Sigmoid colon (tissue), 6 donors: ENCODE measurements at regions not wholly inside any gene's neighbourhood (a gene's known extent, or its start where the extent isn't known, plus 50 kb on each side); places are given as distances from the start of the nearest gene placed in this dataset.

Source experiments
- DNase-seq: peaks from one replicate; pipeline ENCODE4 v3.0.0-alpha.2; 2019
- H3K27ac ChIP-seq, 4 donors: fragments of 200-600 bp; sonication (generic); one replicate each; pipeline ENCODE4 v1.5.1; 2016 to 2019; ENCODE audit warnings: mild to moderate bottlenecking in 1 of 4
- H3K27me3 ChIP-seq, 3 donors: fragments of 200-600 bp; sonication (generic); one replicate each; pipeline ENCODE4 v1.5.1; 2019; ENCODE audit warnings: mild to moderate bottlenecking in 1 of 3
- H3K36me3 ChIP-seq, 4 donors: fragments of 200-600 bp; sonication (generic); one replicate each; pipeline ENCODE4 v1.5.1; 2016 to 2019
- H3K4me1 ChIP-seq, 4 donors: fragments of 200-600 bp; sonication (generic); one replicate each; pipeline ENCODE4 v1.5.1; 2017 to 2019
- H3K4me3 ChIP-seq, 4 donors: fragments of 200-600 bp; sonication (generic); one replicate each; pipeline ENCODE4 v1.5.1; 2017 to 2019; ENCODE audit warnings: mild to moderate bottlenecking in 2 of 4, moderate library complexity in 1 of 4
- H3K9me3 ChIP-seq, 4 donors: fragments of 200-600 bp in 3 of 4; sonication (generic) in 3 of 4; one replicate each; pipeline versions ENCODE4 v1.5.1 to v1.6.1; 2013 to 2019
- EP300 ChIP-seq, 4 donors: sonication (generic); formaldehyde crosslinking; IDR thresholded peaks; one replicate each; pipeline ENCODE4 v1.6.1; 2017; ENCODE audit warnings: antibody characterized with exemption in 4 of 4
- POLR2A ChIP-seq, 2 donors: fragments of 450-650 bp; IDR thresholded peaks; one replicate each; pipeline ENCODE4 v1.6.1; 2016; ENCODE audit warnings: antibody characterized with exemption in 2 of 2, mild to moderate bottlenecking in 2 of 2, moderate library complexity in 2 of 2
- POLR2AphosphoS5 ChIP-seq, 4 donors: sonication (generic); formaldehyde crosslinking; IDR thresholded peaks; one replicate each; pipeline ENCODE4 v1.6.1; 2017; ENCODE audit warnings: antibody characterized with exemption in 4 of 4
- WGBS, 2 donors: extraction: QIAGEN DNeasy Blood & Tissue Kit; methylation state at CpG; one replicate each; pipeline ENCODE4 v1.1.7; 2013; 5-methylcytosine and 5-hydroxymethylcytosine counted together
- intact Hi-C: fragments of 100-400 bp; cut with DNase I; formaldehyde crosslinking; loops from one replicate; pipeline ENCODE4 v1.15.1; 2023
- TF ChIP-seq, protein P1 (sequence below), 4 experiments: fragments of 450-650 bp in 3 of 4; fragments of 200-600 bp in 1 of 4; IDR thresholded peaks; one replicate each; pipeline ENCODE4 v1.5.1; 2016 to 2019; ENCODE audit warnings: antibody characterized with exemption in 4 of 4, mild to moderate bottlenecking in 3 of 4, moderate library complexity in 2 of 4
- donor health status: healthy with polysubstance abuse.
- donor health status: healthy.

DNA sequence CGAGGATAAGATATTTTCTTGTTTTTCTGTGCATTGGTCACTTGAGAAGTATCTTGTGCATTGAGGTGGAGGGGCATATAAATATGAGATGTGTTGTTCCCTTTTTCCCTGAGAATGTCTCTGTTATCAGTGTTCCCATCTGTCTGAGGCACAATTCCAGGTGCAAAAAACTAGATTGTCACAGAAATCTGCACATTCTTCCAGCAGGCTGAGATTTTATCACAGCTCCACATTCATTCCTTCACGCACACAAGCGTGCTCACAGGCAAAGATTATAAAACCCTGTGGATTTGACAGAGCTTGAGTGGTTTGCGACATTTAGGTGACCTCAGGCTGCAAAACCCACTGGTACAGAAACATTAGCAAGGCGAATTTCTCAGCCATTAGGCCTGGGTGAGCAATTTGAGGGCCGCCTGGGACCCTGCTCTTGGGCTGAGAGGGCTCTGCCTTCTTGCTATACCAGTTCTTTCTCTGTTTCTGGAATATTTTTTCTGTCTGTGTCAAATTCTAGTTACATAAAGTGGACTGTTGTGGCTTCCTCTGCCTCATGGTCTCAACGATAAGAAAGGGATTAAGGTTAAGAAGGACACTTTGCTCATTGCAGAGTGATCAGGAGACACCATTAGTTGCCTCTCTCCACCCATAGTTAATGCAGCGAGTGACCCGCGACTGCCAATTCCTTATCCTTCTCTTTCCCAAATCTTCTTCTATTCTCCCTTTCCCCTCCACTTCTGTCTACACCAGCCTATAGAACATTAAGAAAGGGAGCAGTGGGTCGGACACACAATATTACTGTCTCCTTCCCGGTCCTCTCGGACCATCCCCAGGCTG, 86.7 kb upstream of the C1QTNF7 start:
- no peaks in the 10 kb centered on the region for H3K36me3 ChIP-seq
- H3K27ac ChIP-seq, result peak overlapping the region; percentile 1 to 72 (median 60)
- TF ChIP-seq EP300 (IDR thresholded peaks at IDR 0.05), result no peak
- no peak for TF ChIP-seq POLR2A (IDR thresholded peaks at IDR 0.05)
- no peak for TF ChIP-seq POLR2AphosphoS5 (IDR thresholded peaks at IDR 0.05)
- TF ChIP-seq, protein P1, sequence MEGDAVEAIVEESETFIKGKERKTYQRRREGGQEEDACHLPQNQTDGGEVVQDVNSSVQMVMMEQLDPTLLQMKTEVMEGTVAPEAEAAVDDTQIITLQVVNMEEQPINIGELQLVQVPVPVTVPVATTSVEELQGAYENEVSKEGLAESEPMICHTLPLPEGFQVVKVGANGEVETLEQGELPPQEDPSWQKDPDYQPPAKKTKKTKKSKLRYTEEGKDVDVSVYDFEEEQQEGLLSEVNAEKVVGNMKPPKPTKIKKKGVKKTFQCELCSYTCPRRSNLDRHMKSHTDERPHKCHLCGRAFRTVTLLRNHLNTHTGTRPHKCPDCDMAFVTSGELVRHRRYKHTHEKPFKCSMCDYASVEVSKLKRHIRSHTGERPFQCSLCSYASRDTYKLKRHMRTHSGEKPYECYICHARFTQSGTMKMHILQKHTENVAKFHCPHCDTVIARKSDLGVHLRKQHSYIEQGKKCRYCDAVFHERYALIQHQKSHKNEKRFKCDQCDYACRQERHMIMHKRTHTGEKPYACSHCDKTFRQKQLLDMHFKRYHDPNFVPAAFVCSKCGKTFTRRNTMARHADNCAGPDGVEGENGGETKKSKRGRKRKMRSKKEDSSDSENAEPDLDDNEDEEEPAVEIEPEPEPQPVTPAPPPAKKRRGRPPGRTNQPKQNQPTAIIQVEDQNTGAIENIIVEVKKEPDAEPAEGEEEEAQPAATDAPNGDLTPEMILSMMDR (IDR thresholded peaks at IDR 0.05), result no peak
- no peak for DNase-seq
- H3K9me3 ChIP-seq, result no peaks in the 10 kb centered on the region
- peak overlapping the region; percentile 30 to 47 (median 46) for H3K4me3 ChIP-seq
- WGBS, 2 donors, result 81 to 83% methylated on average over 13 of the region's 13 CpGs
- intact Hi-C loops, result no loop called here
- H3K4me1 ChIP-seq, result peaks cover 0 to 51% (median 41%) of the 10 kb centered on the region in 4 donors
- H3K27me3 ChIP-seq, result no peaks in the 10 kb centered on the region

- intact Hi-C loops, result no loop called here
- H3K27ac ChIP-seq, result peak overlapping the region; percentile 25 to 72 (median 60)
Observed at GRCh38 chr4:15341733-15342300, 86.0 kb upstream of the C1QTNF7 start.

DNA sequence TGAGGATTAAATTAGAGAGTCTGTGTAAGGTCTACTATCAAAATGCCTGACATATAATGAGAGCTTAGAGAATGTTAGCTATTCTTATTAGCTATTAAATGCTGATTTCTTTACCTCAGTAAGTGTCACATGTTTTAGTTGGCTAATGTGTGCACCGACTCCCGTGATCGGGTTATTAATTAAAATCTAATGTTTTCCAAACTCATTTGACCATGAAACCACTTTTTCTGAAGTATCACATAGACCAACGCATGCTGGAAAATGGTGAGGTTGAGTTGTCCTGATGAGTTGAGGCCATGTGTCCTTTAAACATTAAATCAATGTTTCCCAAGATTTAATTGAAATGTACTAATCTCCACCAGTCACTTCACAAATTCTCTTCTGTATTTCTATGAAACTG, 84.8 kb upstream of the C1QTNF7 start:
- peak overlapping the region in 2 of 4 donors; percentile 25 to 72 for H3K27ac ChIP-seq
- TF ChIP-seq POLR2AphosphoS5 (IDR thresholded peaks at IDR 0.05), result no peak
- TF ChIP-seq, protein P1 (IDR thresholded peaks at IDR 0.05), result no peak
- no peak for TF ChIP-seq POLR2A (IDR thresholded peaks at IDR 0.05)
- no peak for TF ChIP-seq EP300 (IDR thresholded peaks at IDR 0.05)
- no peak for DNase-seq
- no peaks in the 10 kb centered on the region for H3K27me3 ChIP-seq
- H3K4me3 ChIP-seq, result no peak overlapping the region
- peaks cover 0 to 43% (median 38%) of the 10 kb centered on the region in 4 donors for H3K4me1 ChIP-seq
- intact Hi-C loops, result no loop called here
- 94 to 96% methylated on average over 4 of the region's 4 CpGs for WGBS, 2 donors
- H3K9me3 ChIP-seq, result no peaks in the 10 kb centered on the region
- H3K36me3 ChIP-seq, result no peaks in the 10 kb centered on the region

More at GRCh38 chr4:15341733-15342300, 86.0 kb upstream of the C1QTNF7 start:
- H3K4me1 ChIP-seq, result peaks cover 0 to 45% (median 41%) of the 10 kb centered on the region in 4 donors
- no peaks in the 10 kb centered on the region for H3K36me3 ChIP-seq
- H3K4me3 ChIP-seq, result peak overlapping the region in 3 of 4 donors; percentile 45 to 47 (median 46)
- H3K27me3 ChIP-seq, result no peaks in the 10 kb centered on the region
- DNase-seq, result no peak
- no peak for TF ChIP-seq POLR2A (IDR thresholded peaks at IDR 0.05)
- TF ChIP-seq POLR2AphosphoS5 (IDR thresholded peaks at IDR 0.05), result no peak
- TF ChIP-seq EP300 (IDR thresholded peaks at IDR 0.05), result no peak
- TF ChIP-seq, protein P1 (IDR thresholded peaks at IDR 0.05), result no peak
- 90 to 92% methylated on average over 21 of the region's 21 CpGs for WGBS, 2 donors
- no peaks in the 10 kb centered on the region for H3K9me3 ChIP-seq

DNA sequence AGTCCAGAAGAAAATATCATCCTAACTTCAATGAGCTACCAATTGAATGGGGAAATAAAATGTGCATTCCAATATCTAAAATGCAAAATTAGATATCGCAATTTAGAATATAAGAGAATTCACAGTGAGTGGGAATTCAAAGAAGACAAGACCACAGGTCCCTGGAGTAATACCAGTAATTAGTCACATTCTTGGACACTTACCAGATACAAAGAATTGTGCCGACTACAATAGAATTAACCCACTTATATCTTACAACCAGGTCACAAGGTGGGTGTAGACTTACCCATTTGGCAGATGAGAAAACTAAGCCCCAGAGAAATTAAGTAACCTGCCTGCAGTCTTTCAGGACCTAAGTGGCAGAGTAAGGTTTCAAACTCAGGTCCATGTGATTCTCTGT, 84.3 kb upstream of the C1QTNF7 start:
- Histone ChIP-seq H3K4me1 (peaks cover 0 to 43% (median 37%) of the 10 kb centered on the region in 4 donors), H3K9me3 (no peaks in the 10 kb centered on the region), H3K4me3 (no peak overlapping the region), H3K36me3 (no peaks in the 10 kb centered on the region), H3K27me3 (no peaks in the 10 kb centered on the region), H3K27ac (peak overlapping the region in 1 of 4 donors; percentile 27)
- WGBS, 2 donors, result 32 to 37% methylated on average over 2 of the region's 2 CpGs
- TF ChIP-seq EP300 (IDR thresholded peaks at IDR 0.05) (no peak), POLR2AphosphoS5 (IDR thresholded peaks at IDR 0.05) (no peak), POLR2A (IDR thresholded peaks at IDR 0.05) (no peak)
- TF ChIP-seq, protein P1 (IDR thresholded peaks at IDR 0.05), result no peak
- DNase-seq, result no peak
- intact Hi-C loops, result no loop called here
